GM19438 (cell line): ENCODE measurements at regions not wholly inside any gene's neighbourhood (a gene's known extent, or its start where the extent isn't known, plus 50 kb on each side); places are given as distances from the start of the nearest gene placed in this dataset.

Source experiments
- ATAC-seq: cut with Tn5 transposase; IDR thresholded peaks from one replicate; pipeline ENCODE4 v1.9.1; 2021; ENCODE audit warnings: low read depth; ENCODE audit not compliant: unreplicated experiment

DNA sequence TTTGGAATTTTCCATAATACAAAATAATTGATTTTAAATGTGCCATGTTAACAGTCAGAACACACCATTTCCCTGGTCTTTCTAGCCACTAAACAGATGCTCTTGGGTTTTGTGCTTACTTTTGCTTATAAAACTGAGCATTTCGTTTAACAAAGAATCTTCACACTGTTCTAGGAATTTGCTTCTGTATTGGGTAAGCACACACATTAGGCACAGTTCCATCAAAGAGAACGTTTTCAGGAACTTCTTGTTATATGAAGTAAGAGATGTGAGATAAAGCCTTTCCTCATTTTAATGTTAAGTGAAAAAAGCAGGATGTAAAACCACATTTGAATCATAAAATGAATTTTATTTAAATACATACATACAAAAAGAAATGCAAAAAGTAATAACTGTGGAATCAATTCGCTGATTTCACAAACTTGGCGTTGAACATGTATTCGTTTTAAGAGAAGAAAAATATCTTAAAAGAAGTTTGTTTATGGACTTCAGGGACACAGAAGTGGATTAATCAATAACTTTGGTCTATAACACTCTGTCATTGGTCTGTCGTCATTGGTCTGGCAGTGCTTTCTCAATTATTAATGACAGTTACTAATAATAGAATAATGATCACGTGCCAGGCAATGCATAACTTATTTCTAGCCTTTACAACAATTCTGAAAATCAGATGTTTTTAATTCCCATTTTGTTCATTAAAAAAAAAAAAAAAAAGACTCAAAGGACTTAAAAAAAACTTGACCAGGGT is 199.9 kb upstream of the PRDM1 start:
- ATAC-seq = no peak

DNA sequence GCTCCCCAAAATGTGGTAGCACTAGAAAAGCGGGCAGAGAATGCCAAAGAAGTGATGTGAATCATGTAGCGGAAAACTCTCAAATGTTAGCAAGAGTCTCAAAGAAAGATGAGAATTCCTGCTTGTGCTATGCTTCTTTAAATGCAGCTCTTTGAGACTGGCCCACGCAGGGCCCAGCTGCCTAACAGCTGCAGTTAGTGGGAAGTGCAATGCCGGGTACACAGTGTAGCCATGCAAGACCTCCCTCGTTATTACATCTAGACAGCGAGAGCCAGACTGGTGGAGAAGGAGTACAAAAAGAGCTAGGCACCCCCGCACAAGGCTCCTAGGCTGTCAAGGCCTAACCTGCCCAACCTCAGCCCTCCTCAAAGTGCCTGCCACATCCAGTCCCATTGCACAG is 201.7 kb upstream of the PRDM1 start:
- no peak for ATAC-seq

DNA sequence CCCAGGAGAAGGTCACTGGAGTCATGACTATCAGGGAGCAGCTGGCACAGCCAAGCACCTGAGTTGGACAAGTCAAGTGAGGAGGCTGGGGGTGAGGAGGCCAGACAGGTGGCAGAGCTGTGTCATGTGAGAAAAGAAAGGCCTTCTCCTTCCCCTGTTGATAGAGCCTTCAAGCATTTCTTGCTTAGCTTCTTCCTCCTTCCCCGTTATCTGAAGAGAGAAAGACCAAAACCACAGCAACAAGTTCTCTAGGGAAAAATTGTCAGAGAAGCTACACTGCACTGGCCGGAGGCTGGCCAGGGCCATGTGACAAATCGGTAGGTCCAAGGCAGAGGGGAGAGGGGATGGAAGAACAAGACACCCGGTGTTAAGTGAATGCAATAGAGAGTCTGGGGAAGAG is 202.1 kb upstream of the PRDM1 start:
- ATAC-seq = no peak

DNA sequence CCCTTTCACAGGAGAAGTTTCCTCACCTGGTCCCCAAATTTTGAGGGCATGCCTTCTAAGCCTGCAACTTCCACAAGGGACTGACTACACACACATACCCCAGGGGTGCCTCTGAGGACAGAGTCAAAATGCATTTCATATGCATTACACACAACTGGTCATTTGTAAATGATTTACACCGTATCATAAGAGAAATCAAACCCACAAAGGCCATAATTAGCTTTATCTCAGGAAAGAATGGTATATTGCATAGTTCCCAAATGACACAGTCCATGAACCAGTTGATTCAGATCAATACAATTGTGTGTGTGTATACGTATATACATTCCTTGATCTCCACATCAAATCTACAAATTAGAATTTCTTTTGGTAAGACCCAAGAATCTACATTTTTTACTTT is 203.3 kb upstream of the PRDM1 start:
- ATAC-seq = no peak

DNA sequence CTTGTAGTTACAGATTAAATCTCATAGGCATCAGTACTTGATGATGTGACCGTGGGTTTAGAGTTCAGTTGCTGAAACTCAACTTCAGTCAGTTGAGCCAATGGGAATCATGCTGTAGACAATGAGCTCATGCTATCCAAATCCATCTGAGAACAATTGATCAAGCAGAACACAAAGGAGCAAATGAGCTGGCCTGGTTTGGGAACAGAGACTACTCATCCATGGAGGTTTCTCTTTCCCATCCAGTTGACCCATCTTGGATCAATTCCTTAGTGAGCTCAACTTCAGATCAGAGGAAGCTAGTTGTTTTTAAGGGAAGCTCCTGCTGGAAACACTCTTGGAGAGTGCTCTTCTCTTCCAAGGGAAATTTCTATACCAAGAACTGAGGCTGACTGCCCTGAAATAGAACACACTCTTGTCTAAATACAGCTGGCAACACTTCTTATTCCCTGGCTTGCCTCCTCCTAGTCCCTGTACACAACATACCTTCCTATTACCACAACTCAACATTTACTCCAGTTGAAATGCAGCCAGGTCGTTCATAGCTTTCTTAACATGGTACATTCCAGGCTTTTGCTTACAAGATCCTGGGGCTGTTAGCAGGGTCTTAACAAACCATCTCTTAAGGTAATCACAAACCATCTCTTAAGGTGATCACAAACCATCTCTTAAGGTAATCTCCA is 203.9 kb upstream of the PRDM1 start:
- ATAC-seq = no peak

DNA sequence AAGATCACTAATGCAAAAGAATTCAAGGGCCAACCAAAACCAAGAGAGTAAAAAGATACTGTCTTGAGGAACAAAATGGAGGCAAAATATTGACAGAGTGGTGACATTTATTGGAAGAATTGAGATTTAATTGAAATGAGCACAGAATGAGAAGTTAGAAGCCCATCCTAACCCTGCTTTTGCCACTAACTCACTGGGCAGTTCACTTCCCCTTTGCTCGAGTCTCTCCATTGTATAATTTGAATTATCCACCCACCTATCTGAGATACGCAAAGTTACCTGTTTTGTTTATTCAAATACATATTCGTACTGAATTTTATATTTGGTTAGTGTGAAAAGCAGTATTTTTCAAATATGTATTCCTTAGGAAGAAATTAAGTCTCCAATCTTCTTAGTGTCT is 204.5 kb upstream of the PRDM1 start:
- no peak for ATAC-seq

DNA sequence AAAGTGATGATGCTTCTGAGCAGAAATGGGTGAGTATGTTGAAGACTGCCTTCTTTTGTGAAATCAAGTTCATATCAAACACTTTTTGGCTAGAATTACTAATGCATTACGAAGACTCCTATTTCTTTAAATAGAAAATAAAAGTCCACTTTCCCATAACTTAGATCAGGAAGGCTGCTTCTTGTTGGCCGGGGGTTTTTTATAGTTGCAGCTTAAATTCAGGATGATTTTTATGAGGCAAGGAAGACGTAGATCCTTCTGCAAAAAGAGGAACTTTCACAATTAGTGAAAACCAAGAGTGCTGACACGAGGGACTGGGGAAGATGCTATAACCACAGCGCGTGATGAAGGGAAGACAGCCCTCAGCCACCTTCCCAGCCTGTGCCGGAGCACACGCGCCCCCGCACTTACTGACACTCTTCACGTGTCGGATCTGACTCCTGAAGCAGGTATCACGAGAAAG is 206.1 kb upstream of the PRDM1 start:
- no peak for ATAC-seq

DNA sequence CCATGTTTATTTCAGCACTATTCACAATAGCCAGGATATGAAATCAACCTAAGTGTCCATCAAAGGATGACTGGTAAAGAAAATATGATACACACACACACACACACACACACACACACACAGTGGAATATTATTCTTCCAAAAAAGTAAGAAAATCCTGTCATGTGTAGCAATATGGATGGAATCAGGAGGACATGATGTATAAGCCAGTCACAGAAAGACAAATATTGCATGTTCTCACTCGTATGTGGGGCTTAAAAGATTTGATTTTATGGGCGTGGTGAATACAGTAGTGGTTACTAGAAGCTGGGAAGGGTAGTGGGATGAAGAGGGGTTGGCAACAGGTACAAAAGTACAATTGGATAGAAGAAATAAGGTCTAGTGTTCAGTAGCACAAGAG is 207.0 kb upstream of the PRDM1 start:
- ATAC-seq = no peak

DNA sequence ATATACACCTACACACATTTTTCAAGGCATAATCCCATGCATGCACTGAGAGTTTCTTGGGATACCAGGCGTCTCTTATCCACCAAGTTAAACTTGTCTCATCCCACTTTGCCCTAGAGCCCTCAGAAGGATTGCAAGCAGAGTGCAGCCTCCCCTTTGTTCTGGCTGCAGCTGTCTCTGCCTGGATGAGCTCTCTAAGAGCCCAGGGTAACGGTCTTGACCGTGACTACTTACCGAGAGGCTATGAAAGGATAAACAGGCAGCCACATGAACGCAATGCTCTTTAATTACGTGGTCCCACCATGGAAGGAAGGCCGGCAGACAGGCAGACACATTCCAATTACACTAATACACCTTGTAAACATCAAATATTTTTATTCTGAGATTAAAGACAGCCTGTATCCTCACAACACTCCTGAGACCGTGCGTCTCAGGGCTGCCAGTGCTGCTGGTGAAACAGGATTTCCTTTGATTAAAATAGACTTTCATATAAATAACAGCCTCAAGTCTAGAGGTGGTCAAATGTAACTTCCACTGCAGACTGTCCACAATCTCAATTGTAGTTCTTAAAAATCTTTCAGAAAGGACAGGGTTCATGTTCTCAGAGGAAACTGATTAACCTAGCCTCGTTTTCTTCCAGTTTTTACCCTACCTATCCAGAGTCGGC is 210.0 kb upstream of the PRDM1 start:
- ATAC-seq = no peak

DNA sequence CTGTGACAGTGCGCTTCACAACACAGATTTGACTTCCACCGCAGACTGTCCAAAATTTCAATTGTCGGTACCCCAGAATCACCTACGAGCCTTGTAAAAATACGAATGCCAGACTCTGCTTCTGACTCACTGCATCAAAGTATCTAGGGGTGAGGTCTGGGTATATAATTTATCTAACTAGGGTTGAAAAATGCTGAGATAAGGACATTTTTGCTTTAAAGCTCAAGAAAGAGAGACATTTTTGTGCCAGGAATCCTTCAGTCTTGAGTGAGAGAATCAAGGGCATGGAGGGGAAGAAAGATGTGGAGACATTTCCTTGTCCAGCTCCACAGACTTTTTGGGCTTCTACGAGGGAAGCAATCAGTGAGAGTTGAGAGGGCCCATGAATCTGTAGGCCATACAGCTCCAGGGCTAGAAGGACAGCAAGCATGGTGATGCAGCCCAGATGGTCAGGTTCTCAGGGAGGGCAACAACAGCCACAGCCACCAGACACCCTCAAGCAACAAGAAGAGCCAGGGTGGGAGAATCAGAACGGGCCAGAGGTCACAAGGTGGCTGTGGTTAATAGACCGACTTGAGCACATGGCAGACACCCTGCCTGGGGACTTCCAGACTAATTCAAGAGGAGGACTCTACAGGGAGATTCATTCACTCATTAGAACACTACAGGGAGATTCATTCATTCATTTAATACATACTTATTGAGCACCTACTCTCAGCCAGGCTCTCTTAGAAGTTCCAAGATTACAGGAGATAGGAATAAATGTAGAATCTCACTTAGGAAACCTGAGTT is 211.1 kb upstream of the PRDM1 start:
- ATAC-seq = no peak

DNA sequence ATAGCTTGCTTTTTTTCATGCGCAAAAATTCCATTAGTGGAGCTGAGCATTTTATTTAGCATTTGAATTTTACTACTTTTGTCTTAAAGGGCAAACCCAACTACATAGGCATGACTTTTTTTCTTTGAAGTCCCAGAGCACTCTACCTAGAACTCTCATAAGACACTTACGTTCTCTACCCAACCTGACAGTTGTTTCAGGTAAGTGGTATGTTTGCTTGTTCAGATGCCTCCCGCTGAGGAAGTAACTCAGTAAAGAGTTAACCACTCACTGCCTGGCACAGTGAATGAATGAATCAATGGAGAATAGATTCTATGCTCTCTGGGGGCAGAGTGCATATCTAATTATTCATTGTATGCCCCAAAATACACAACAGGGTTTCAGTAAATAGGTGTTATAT is 212.3 kb upstream of the PRDM1 start:
- ATAC-seq = no peak

DNA sequence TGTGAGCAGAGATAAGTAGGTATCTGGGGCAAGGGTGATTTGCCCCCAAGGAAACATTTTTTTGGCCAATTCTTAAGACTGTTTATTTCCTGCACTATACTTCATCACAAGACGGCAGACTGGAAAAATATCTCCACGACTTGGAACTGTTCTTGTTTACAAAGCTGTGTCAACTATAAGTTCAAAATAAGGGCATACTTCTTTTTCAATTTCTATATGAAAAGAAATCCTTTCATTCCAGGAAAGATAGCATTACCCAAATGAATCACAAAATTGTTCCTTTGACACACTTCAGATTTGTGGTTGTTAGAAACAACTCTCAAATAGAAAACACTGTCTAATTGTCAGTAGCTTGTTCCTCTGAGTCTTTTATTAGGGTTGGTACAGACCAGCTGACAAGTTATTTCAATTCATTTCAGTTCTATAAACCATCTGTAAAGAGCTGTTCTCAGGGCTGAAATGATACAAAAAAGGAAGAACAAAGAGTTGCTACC is 212.9 kb upstream of the PRDM1 start:
- no peak for ATAC-seq

DNA sequence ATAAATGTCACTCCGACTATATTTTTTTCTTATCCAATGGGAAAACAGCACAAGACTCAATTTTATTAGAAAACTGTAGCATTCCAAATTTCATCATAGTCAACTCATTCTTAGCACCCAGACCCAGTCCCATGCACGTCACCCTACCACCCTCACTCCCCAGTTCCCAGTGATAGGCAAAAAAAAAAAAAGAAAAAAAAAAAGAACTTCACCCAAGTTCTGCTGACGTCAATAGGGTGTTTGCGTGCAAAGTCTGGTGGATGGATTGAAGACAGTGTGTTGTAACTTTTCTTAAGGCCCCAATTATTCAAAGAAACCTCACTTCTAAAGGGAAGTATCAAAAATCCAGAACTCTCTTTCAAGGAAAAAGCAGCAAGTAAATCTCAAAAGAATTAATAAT is 213.9 kb upstream of the PRDM1 start:
- ATAC-seq = no peak

DNA sequence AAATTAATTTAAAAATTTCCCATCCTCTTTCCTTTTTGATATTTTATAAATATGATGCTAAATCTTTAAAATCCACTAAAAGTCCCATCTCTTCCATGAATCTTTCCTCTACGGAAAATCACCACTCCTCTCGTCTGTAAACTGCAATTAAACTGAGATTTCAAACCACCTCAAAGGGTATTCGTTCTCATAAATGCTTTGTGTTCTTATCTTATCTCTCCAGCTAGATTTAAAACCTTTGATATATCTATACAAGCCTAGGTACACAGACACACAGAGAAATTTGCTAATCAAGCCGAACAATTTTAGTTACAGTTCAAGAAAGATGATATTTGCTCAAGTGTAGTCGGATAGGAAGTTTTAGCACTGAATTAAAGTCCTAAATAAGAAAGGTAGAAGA is 214.6 kb upstream of the PRDM1 start:
- ATAC-seq = no peak

DNA sequence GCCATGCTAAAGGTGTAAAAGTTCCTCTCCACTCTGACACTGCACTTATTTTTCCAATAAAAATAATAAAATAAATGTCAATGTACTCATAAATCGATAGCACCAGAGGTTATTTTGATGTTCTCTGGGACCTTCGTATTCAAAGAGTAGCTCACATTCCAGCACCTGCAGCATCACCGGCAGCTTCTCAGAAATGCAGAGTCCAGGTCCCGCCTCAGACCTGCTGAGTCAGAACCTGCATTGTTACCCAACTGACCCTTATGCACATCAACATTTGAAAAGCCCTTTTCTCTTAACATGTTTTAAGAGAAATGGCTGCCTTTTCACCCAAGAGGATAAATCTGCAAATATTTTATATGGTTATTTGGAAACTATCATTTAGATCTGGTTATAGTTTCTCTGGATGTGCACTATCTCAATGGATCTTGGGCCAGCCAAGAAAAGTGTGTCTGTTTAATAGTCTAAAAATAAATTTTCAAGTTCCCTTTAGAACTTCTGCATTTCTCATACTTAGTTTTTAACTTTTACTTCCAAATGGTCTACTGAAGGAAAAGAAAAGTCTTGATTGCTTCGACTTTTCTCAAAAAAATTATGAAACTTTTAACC is 216.2 kb upstream of the PRDM1 start:
- ATAC-seq = no peak

DNA sequence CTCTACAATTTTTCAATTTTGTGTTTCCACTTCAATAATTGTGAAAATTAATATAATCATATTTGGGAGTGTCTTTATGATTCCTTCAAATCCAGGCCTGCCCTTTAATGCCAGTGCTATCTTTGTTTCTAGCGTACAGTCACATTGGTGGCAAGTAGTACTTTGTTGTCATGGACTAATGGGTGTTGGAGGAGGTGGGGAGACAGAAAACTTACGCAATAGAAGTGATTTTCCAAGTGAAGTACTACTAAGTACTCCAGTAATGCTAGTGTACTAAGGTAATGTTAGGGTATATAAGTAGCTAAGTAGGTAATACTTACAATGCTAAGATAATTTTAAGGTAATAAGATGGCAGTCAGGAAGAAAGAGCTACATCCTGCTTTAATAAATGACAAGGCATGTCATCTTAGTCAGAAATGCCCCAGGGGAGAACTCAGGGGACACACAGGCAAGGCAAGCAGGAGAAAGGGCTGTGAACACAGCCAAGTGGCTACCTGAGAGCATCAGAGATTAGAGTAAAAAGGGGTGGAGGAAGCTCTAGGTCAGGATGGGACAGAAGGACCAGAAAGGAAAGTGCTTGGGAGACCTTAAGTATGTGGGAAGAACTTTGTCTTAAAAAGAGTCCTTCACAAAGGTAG is 217.2 kb upstream of the PRDM1 start:
- ATAC-seq = no peak

DNA sequence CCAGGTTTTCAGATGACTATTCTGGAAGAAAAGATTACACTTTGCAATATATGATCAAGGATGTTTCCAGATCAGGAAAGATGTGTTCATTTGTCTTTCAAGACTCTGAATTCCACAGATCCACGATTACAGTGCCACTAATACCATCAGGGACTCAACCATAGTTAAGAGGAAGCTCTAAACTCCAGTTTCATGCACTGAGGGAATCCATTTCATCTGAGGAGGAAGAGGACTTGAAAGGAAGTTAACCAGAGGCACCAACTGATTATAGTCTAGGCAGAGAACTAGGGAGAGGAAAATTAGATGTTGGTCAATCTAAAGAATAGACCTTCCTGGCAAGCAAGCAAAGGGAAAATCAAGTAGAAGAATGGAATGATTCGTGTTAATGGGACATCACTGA is 218.3 kb upstream of the PRDM1 start:
- no peak for ATAC-seq

DNA sequence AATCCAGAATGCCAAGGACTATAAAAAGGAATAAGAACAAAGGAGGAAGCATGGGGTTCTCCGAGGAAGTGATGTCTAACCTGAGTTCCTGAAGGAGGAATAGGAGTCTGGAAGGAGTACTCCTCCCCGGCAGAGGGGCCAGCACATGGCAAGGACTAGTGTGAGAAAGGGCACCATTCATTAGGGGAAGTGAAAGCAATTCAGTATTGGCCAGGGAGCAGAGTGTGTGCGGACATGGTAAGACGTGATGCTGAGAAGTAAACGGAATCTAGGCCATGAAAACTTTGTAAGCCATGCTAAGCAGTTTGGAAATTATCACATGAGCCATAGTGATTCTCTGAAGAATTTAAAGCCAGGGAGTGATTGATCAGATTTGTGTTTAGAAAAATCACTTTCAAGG is 218.9 kb upstream of the PRDM1 start:
- no peak for ATAC-seq

DNA sequence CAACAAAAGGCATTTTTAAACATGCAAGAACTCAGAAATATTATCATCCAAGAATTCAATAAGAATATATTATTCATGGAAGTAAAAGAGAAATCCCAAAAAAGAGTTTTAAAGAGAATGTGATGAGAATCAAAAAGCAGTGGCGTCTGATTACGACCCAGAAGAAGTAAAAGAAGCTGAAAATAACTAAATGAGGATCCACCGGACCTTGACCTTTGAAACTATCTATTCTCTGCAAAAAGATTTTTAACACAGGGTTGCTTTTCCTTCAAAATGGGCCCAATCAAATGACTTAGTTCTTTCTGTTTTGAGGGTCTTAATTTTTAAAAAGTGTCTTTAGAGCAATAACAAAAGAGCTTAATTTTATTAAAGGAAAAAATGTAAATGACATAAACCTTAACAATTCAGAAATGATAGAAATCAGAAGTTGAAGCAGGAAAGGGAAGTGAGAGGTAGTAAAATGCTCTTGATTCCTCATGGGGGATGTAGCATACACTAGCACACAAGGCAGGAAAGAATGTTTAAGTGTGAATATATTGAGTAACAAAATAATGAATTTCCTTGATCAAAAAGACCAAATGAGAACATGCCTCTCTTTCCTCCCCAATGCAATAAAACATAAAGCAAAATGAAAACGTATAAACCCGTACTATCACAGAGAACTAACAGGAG is 223.1 kb upstream of the PRDM1 start:
- ATAC-seq = no peak
